Endothelial cell of umbilical vein (primary cell): ENCODE measurements at regions not wholly inside any gene's neighbourhood (a gene's known extent, or its start where the extent isn't known, plus 50 kb on each side); places are given as distances from the start of the nearest gene placed in this dataset.

Source experiments
- BruUV-seq: library from RNA; stranded (reverse); fragments of 400-500 nt; replicated peaks from 2 replicates; lab custom pipeline; 2021; lab: Mats Ljungman, UMichigan
- CTCF ChIA-PET: fragments of 300-600, 350-600 bp; sonication (Branson Sonifier 250); formaldehyde crosslinking; loops from one replicate; lab custom pipeline; 2021; ENCODE audit warnings: antibody characterized with exemption, inconsistent platforms; lab: Charles Lee
- POLR2A ChIA-PET: fragments of 300-600, 350-600 bp; sonication (Branson Sonifier 250); formaldehyde crosslinking; loops from one replicate; lab custom pipeline; 2021; ENCODE audit warnings: antibody characterized with exemption, inconsistent platforms; lab: Charles Lee
- DNase-seq: peaks from one replicate; pipeline ENCODE4 v3.0.0-alpha.2; 2011; ENCODE audit warnings: low read depth, low spot score
- FAIRE-seq: peaks from 2 replicates; lab custom pipeline; 2011; peaks lifted over from hg19 to GRCh38; lab: Jason Lieb, UNC
- H2AFZ ChIP-seq: 2 replicates; pipeline ENCODE4 v1.6.0; 2012; ENCODE audit warnings: low read depth, low read length, control low read depth, inconsistent platforms
- H3K27ac ChIP-seq: 2 replicates; pipeline ENCODE4 v1.5.1; 2011; ENCODE audit warnings: low read depth, mild to moderate bottlenecking, control low read depth, low read length, moderate library complexity; ENCODE audit not compliant: insufficient read depth
- H3K27me3 ChIP-seq, 2 experiments: 2 replicates each; pipeline versions ENCODE4 v1.6.0 to v1.6.1; 2011; ENCODE audit warnings: low read length in 2 of 2, mixed read lengths in 1 of 2; ENCODE audit not compliant: control insufficient read depth in 2 of 2, insufficient read depth in 2 of 2
- H3K36me3 ChIP-seq, 2 experiments: 2 replicates in 1 of 2; 3 replicates in 1 of 2; pipeline ENCODE4 v1.5.1; 2011; ENCODE audit warnings: low read length in 2 of 2, mild to moderate bottlenecking in 1 of 2, moderate library complexity in 1 of 2; ENCODE audit not compliant: control insufficient read depth in 2 of 2, insufficient read depth in 2 of 2; ENCODE audit errors: extremely low read depth in 1 of 2
- H3K4me1 ChIP-seq: 3 replicates; pipeline ENCODE4 v1.5.1; 2011; ENCODE audit warnings: mild to moderate bottlenecking, low read length; ENCODE audit not compliant: control insufficient read depth, insufficient read depth; ENCODE audit errors: extremely low read depth
- H3K4me2 ChIP-seq: 2 replicates; pipeline ENCODE4 v1.6.1; 2011; ENCODE audit warnings: low read length, control low read depth, mixed read lengths; ENCODE audit not compliant: insufficient read depth
- H3K4me3 ChIP-seq, 3 experiments: fragments of 200-600 bp in 1 of 3; sonication (generic), shearing (Covaris generic) in 1 of 3; replicated peaks in 1 of 3; 2 replicates each; pipeline ENCODE4 v1.5.1; 2011 to 2016; ENCODE audit warnings: control low read depth in 3 of 3, low read length in 3 of 3, mild to moderate bottlenecking in 2 of 3, inconsistent platforms in 1 of 3, low read depth in 1 of 3, moderate library complexity in 1 of 3; ENCODE audit not compliant: insufficient read depth in 1 of 3
- H3K79me2 ChIP-seq: 2 replicates; pipeline ENCODE4 v1.6.0; 2012; ENCODE audit warnings: low read length, inconsistent platforms; ENCODE audit not compliant: control insufficient read depth, insufficient read depth
- H3K9ac ChIP-seq: replicated peaks from 2 replicates; pipeline ENCODE3; 2011; ENCODE audit warnings: low read length, control low read depth; ENCODE audit not compliant: insufficient read depth; ENCODE audit errors: extremely low read depth
- H3K9me1 ChIP-seq: replicated peaks from 3 replicates; pipeline ENCODE4 v1.6.0; 2011; ENCODE audit warnings: mild to moderate bottlenecking, low read length; ENCODE audit not compliant: control insufficient read depth, insufficient read depth; ENCODE audit errors: extremely low read depth
- H3K9me3 ChIP-seq: replicated peaks from 2 replicates; pipeline ENCODE4 v1.5.1; 2012; ENCODE audit warnings: low read length, inconsistent platforms; ENCODE audit not compliant: control insufficient read depth, insufficient read depth
- H4K20me1 ChIP-seq: replicated peaks from 2 replicates; pipeline ENCODE3; 2011; ENCODE audit warnings: mild to moderate bottlenecking, low read length; ENCODE audit not compliant: control insufficient read depth, insufficient read depth; ENCODE audit errors: extremely low read depth
- EZH2 ChIP-seq: IDR thresholded peaks from 2 replicates; pipeline ENCODE4 v1.6.1; 2012; ENCODE audit warnings: borderline replicate concordance, low read depth, mild to moderate bottlenecking, moderate library complexity, low read length, inconsistent platforms; ENCODE audit not compliant: severe bottlenecking
- FOS ChIP-seq: IDR thresholded peaks from 2 replicates; pipeline ENCODE4 v1.6.1; 2011; ENCODE audit warnings: mild to moderate bottlenecking, low read length, moderate library complexity, borderline replicate concordance; ENCODE audit not compliant: insufficient read depth
- GATA2 ChIP-seq: IDR thresholded peaks from 2 replicates; pipeline ENCODE4 v1.7.0; 2011; ENCODE audit warnings: low read depth, mild to moderate bottlenecking, moderate library complexity, mixed read lengths, low read length; ENCODE audit not compliant: insufficient read length, insufficient read depth
- JUN ChIP-seq: IDR thresholded peaks from 2 replicates; pipeline ENCODE4 v1.6.1; 2011; ENCODE audit warnings: borderline replicate concordance, low read depth; ENCODE audit not compliant: insufficient read length, insufficient read depth
- MYC ChIP-seq: IDR thresholded peaks from one replicate; pipeline ENCODE4 v1.6.1; 2011; ENCODE audit warnings: mild to moderate bottlenecking, low read depth, low read length
- POLR2A ChIP-seq: IDR thresholded peaks from 2 replicates; pipeline ENCODE4 v1.6.1; 2012; ENCODE audit warnings: low read depth, mild to moderate bottlenecking, control low read depth, low read length
- POLR2AphosphoS5 ChIP-seq: IDR thresholded peaks from 2 replicates; pipeline ENCODE4 v1.6.1; 2012; ENCODE audit warnings: low read depth, mild to moderate bottlenecking, control low read depth, low read length, moderate library complexity; ENCODE audit not compliant: insufficient read depth
- dilution Hi-C: fragments of 300-500 bp; cut with MboI; formaldehyde crosslinking; loops from one replicate; pipeline ENCODE4 v1.15.0; 2019; ENCODE audit warnings: low sequenced_read_pairs; ENCODE audit not compliant: extremely low pct_ligation_motif_present
- intact Hi-C: fragments of 100-400 bp; cut with micrococcal nuclease; formaldehyde crosslinking; loops from one replicate; pipeline ENCODE4 v1.10.0; 2022
- TF ChIP-seq, protein P1 (sequence below), 2 donors: IDR thresholded peaks; 1 replicate in 1 of 2; 2 replicates in 1 of 2; pipeline ENCODE4 v1.5.1; 2011; ENCODE audit warnings: low read length in 2 of 2, mild to moderate bottlenecking in 2 of 2, moderate library complexity in 2 of 2, control low read depth in 1 of 2, inconsistent platforms in 1 of 2, low read depth in 1 of 2; ENCODE audit not compliant: insufficient read depth in 1 of 2; ENCODE audit errors: extremely low read depth in 1 of 2
- TF ChIP-seq, protein P2 (sequence below): IDR thresholded peaks from 2 replicates; pipeline ENCODE4 v1.6.1; 2011; ENCODE audit not compliant: insufficient read depth, insufficient read length

- no peaks in the 10 kb centered on the region for H3K9me3 ChIP-seq
- DNase-seq (no peak), FAIRE-seq (no peak)
- BruUV-seq, result no TSS peak
- ChIA-PET POLR2A (interaction anchor here (0.6 kb wide), 1 partner anchor 10 kb away, joined by 5 read pairs; no protein-coding TSS in a partner anchor), CTCF (no interaction called here)
- H3K27ac ChIP-seq, result no peak overlapping the region
- no peak overlapping the region for H3K4me2 ChIP-seq
- dilution Hi-C loops, result no loop called here
- no peak overlapping the region for H3K4me3 ChIP-seq
- no peaks in the 10 kb centered on the region for H3K27me3 ChIP-seq
- no peak overlapping the region for H2AFZ ChIP-seq
- H4K20me1 ChIP-seq, result no peaks in the 10 kb centered on the region
- TF ChIP-seq MYC (no peak), FOS (no peak), EZH2 (no peak)
- TF ChIP-seq, protein P1, sequence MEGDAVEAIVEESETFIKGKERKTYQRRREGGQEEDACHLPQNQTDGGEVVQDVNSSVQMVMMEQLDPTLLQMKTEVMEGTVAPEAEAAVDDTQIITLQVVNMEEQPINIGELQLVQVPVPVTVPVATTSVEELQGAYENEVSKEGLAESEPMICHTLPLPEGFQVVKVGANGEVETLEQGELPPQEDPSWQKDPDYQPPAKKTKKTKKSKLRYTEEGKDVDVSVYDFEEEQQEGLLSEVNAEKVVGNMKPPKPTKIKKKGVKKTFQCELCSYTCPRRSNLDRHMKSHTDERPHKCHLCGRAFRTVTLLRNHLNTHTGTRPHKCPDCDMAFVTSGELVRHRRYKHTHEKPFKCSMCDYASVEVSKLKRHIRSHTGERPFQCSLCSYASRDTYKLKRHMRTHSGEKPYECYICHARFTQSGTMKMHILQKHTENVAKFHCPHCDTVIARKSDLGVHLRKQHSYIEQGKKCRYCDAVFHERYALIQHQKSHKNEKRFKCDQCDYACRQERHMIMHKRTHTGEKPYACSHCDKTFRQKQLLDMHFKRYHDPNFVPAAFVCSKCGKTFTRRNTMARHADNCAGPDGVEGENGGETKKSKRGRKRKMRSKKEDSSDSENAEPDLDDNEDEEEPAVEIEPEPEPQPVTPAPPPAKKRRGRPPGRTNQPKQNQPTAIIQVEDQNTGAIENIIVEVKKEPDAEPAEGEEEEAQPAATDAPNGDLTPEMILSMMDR (IDR thresholded peaks at IDR 0.05; ENCODE audit: extremely low read depth in 1 of 2, insufficient read depth in 1 of 2, low read depth in 1 of 2, low read length in 2 of 2), result no peak
- no peaks in the 10 kb centered on the region for H3K36me3 ChIP-seq
- no peaks in the 10 kb centered on the region for H3K79me2 ChIP-seq
- H3K9me1 ChIP-seq, result no peaks in the 10 kb centered on the region
- intact Hi-C loops, result no loop called here
- H3K4me1 ChIP-seq, result no peaks in the 10 kb centered on the region
- no peak overlapping the region for H3K9ac ChIP-seq
These were observed 129.2 kb downstream of the TENT5A start for GRCh38 chr6:81623106-81623759.

- Histone ChIP-seq H3K27me3 (no peaks in the 10 kb centered on the region), H3K9me1 (no peaks in the 10 kb centered on the region), H3K4me1 (no peaks in the 10 kb centered on the region), H3K9me3 (no peaks in the 10 kb centered on the region), H3K27ac (no peak overlapping the region), H3K9ac (no peak overlapping the region), H3K36me3 (no peaks in the 10 kb centered on the region), H3K4me3 (no peak overlapping the region), H2AFZ (no peak overlapping the region), H3K4me2 (no peak overlapping the region), H4K20me1 (no peaks in the 10 kb centered on the region), H3K79me2 (no peaks in the 10 kb centered on the region)
- FAIRE-seq (no peak), DNase-seq (no peak)
- dilution Hi-C loops (no loop called here), intact Hi-C loops (no loop called here)
- CTCF ChIA-PET, result no interaction called here
- TF ChIP-seq, protein P2, sequence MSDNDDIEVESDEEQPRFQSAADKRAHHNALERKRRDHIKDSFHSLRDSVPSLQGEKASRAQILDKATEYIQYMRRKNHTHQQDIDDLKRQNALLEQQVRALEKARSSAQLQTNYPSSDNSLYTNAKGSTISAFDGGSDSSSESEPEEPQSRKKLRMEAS, result no peak
- TF ChIP-seq FOS, result no peak
- TF ChIP-seq JUN, result no peak
- no peak for TF ChIP-seq EZH2
- TF ChIP-seq MYC, result no peak
- no peak for TF ChIP-seq GATA2
- TF ChIP-seq POLR2AphosphoS5, result no peak
- no peak for TF ChIP-seq POLR2A
- TF ChIP-seq, protein P1 (IDR thresholded peaks at IDR 0.05; ENCODE audit: extremely low read depth in 1 of 2, insufficient read depth in 1 of 2, low read depth in 1 of 2, low read length in 2 of 2), result no peak
- BruUV-seq, result no TSS peak
- POLR2A ChIA-PET, result no interaction called here
These were observed 130.6 kb downstream of the TENT5A start for GRCh38 chr6:81621816-81622395.
